DMS53 treated with DMSO at 0.1 percent for 48 hours (cell line): ENCODE measurements at regions not wholly inside any gene's neighbourhood (a gene's known extent, or its start where the extent isn't known, plus 50 kb on each side); places are given as distances from the start of the nearest gene placed in this dataset.

ENCODE experiments used
- DNase-seq: peaks from one replicate; lab custom pipeline; 2025; ENCODE audit not compliant: unreplicated experiment; lab: John Stamatoyannopoulos, UW

DNA sequence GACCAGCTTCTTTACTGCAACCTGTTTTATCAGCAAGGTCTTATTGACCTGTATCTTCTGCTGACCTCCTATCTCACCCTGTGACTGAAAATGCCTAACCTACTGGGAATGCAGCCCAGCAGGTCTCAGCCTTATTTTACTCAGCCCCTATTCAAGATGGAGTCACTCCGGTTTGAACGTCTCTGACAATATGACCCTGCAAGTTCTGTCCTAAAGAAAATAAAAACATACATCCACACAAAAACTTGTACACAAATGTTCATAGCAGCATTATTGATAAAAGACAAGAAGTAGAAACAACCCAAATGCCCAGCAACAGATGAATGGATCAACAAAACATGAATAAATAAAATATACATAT, 59.5 kb upstream of the FAM9C start:
- no peak for DNase-seq

DNA sequence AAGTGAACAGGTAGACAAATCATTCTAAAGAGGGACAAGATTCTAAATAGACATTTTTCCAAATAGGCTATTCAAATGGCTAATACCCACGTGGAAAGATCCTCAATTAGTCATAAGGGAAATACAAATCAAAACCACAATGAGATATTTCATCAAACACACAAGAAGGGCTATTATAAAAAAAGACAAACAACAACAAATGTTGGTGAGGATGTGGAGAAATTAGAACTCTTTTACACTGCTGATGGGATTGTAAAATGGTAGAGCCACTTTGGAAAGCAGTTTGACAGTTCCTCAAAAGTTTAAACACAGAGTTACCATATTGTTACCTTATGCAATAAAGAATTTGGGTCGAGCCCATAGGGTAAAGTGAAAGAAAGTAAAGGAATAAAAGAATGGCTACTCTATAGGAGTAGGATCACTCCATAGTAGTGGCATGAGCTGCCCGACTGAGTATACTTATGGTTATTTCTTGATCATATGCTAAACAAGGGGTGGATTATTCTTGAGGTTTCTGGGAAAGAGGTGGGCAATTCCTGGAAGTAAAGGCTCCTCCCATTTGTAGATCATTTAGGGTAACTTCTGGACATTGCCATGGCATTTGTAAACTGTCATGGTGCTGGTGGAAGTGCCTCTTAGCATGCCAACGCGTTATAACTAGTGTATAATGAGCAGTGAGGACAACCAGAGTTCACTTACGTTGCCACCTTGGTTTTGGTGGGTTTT, 58.9 kb upstream of the FAM9C start:
- DNase-seq: no peak

DNA sequence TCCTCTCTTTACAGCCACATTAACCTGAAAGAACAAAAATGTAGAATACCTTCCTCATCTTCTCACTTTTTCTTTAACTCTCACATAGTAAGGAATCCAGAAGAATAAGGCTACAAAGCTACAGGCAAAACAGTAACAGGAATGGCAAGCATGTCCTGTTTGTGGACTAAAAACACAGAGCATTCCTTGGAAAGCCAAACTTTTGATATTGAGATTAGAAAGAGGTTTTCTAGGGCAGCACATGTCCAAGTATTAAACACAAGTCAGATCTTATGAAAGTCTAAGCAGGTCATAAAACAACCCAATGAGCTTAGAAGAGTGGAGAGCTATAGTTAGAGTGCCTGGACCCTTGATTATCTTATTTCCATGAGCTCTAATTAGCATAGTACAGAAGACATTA, 58.2 kb upstream of the FAM9C start:
- DNase-seq: no peak

GRCh38 chrX:13101441-13102139, 57.2 kb upstream of the FAM9C start:
- DNase-seq: no peak

DNA sequence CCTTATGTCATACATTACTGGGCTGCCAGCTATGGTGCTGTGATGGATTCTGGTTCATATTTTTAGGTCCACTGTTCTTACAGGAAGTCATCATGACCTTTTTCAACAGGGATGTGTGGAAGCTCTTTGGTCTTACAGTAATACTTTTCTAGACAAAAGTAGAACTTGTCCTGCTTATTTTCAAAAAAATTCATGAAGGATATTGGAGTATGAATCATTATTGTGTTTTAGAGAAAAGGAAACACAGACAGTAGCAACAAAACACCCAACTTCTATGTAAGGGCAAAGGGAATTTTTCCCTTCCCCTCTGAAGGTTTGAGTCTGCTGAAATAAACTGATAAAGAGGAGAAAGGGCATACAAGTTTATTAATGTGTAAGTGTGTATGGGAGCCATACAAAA, 54.7 kb upstream of the FAM9C start:
- no peak for DNase-seq

DNA sequence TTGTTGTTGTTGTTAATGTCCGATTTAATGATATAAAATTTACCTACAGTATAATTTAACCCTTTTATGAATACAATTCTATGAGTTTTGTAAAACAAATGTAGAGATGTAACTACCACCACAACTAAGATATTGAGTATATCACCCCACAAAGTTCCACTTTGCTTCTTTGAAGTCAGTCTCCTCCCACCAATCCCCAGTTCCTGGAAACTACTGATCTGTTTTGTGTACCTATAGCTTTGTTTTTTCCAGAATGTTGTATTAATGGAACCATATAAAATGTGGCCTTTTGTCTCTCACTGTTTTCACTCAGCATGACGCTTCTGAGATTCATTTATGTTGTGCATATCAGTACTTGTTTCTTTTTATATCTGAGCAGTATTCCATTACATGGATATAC, 52.3 kb upstream of the FAM9C start:
- no peak for DNase-seq

- DNase-seq: no peak
Observed at GRCh38 chrX:13094828-13095341, 50.5 kb upstream of the FAM9C start.

DNA sequence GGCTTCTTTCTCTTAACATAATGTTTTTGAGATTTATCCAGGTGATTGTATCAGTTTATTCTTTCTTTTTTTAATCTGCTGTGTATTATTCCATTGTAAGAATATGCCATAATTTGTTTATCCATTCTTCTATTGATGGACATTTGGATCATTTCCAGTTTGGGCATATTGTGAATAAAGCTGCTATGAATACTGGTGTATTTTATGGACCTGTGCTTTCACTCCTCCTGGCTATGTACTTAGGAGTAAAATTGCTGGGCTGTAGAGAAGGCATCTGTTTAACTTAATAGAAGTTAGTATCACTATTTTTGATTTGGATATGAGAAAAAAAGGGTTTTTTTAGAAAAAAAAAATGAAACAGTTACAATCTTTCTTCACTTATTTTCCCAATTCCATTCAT, 50.0 kb upstream of the FAM9C start:
- no peak for DNase-seq
